Right lobe of liver (tissue), 4 donors: ENCODE measurements at regions not wholly inside any gene's neighbourhood (a gene's known extent, or its start where the extent isn't known, plus 50 kb on each side); places are given as distances from the start of the nearest gene placed in this dataset.

Experiments used
- POLR2A ChIP-seq: fragments of 450-650 bp; IDR thresholded peaks from one replicate; pipeline ENCODE4 v1.6.1; 2017; ENCODE audit warnings: antibody characterized with exemption, mild to moderate bottlenecking
- TF ChIP-seq, protein P1 (sequence below), 4 donors: fragments of 200-600 bp in 3 of 4; fragments of 450-650 bp in 1 of 4; IDR thresholded peaks; one replicate each; pipeline versions ENCODE4 v1.5.1 to v1.8.0; 2016 to 2022; ENCODE audit warnings: antibody characterized with exemption in 4 of 4, mild to moderate bottlenecking in 2 of 4
- donor health status: DM: no; HTN: no; CAD: no.
- donor health status: DM: no; HTN: no; CAD: no.
- donor health status: DM: no; HTN: yes; CAD: no.

- TF ChIP-seq, protein P1, sequence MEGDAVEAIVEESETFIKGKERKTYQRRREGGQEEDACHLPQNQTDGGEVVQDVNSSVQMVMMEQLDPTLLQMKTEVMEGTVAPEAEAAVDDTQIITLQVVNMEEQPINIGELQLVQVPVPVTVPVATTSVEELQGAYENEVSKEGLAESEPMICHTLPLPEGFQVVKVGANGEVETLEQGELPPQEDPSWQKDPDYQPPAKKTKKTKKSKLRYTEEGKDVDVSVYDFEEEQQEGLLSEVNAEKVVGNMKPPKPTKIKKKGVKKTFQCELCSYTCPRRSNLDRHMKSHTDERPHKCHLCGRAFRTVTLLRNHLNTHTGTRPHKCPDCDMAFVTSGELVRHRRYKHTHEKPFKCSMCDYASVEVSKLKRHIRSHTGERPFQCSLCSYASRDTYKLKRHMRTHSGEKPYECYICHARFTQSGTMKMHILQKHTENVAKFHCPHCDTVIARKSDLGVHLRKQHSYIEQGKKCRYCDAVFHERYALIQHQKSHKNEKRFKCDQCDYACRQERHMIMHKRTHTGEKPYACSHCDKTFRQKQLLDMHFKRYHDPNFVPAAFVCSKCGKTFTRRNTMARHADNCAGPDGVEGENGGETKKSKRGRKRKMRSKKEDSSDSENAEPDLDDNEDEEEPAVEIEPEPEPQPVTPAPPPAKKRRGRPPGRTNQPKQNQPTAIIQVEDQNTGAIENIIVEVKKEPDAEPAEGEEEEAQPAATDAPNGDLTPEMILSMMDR (IDR thresholded peaks at IDR 0.05): no peak
- TF ChIP-seq POLR2A: no peak
Measured at GRCh38 chr12:111251058-111251730, 117.7 kb downstream of the PHETA1 start.
